Endodermal cell (in vitro differentiated cells): ENCODE measurements at regions not wholly inside any gene's neighbourhood (a gene's known extent, or its start where the extent isn't known, plus 50 kb on each side); places are given as distances from the start of the nearest gene placed in this dataset.

Source experiments
- DNase-seq: peaks from one replicate; pipeline ENCODE4 v3.0.0-alpha.2; 2017
- H3K27ac ChIP-seq: 2 replicates; pipeline ENCODE4 v1.5.1; 2013; ENCODE audit warnings: mild to moderate bottlenecking, low read depth, low read length, moderate library complexity
- H3K27me3 ChIP-seq: 2 replicates; pipeline ENCODE4 v1.6.1; 2013; ENCODE audit warnings: mild to moderate bottlenecking, low read length, moderate library complexity; ENCODE audit not compliant: insufficient read depth, control insufficient read depth, poor library complexity, severe bottlenecking
- H3K36me3 ChIP-seq: 2 replicates; pipeline ENCODE4 v1.7.0; 2013; ENCODE audit warnings: mild to moderate bottlenecking, low read length, moderate library complexity; ENCODE audit not compliant: control insufficient read depth, insufficient read depth
- H3K4me1 ChIP-seq: one replicate; pipeline ENCODE4 v1.7.0; 2013; ENCODE audit warnings: low read length; ENCODE audit not compliant: control insufficient read depth, insufficient read depth
- H3K4me3 ChIP-seq: 2 replicates; pipeline ENCODE4 v1.5.1; 2013; ENCODE audit warnings: mild to moderate bottlenecking, low read length, moderate library complexity
- H3K9ac ChIP-seq: 2 replicates; pipeline ENCODE4 v1.6.1; 2013; ENCODE audit warnings: mild to moderate bottlenecking, low read length, moderate library complexity; ENCODE audit not compliant: poor library complexity, severe bottlenecking; ENCODE audit errors: extremely low read depth
- H3K9me3 ChIP-seq: 2 replicates; pipeline ENCODE4 v1.6.1; 2013; ENCODE audit warnings: mild to moderate bottlenecking, low read length, moderate library complexity; ENCODE audit not compliant: control insufficient read depth
- H3K27ac Mint-ChIP-seq: 2 replicates; pipeline ENCODE4 v1.8.0; 2020; ENCODE audit warnings: mixed read lengths
- H3K27me3 Mint-ChIP-seq: 2 replicates; pipeline ENCODE4 v1.8.0; 2021; ENCODE audit warnings: mild to moderate bottlenecking, mixed read lengths; ENCODE audit not compliant: insufficient read depth
- H3K36me3 Mint-ChIP-seq: 2 replicates; pipeline ENCODE4 v1.8.0; 2020; ENCODE audit warnings: low read depth, mixed read lengths
- H3K4me1 Mint-ChIP-seq: 2 replicates; pipeline ENCODE4 v1.8.0; 2020; ENCODE audit warnings: mixed read lengths
- H3K4me3 Mint-ChIP-seq: 2 replicates; pipeline ENCODE4 v1.8.0; 2020; ENCODE audit warnings: mild to moderate bottlenecking, moderate library complexity, mixed read lengths
- H3K9me3 Mint-ChIP-seq: 2 replicates; pipeline ENCODE4 v1.8.0; 2020; ENCODE audit warnings: mild to moderate bottlenecking, mixed read lengths
- CTCF ChIP-seq: fragments of 200-600 bp; sonication (generic); conservative IDR thresholded peaks from 2 replicates; pipeline ENCODE4 v1.5.0; 2021; ENCODE audit warnings: antibody characterized with exemption, mild to moderate bottlenecking
- WGBS, 2 experiments: methylation state at CpG; one replicate each; pipeline versions ENCODE4 v1.1.5 to v1.1.7; 2013; ENCODE audit warnings: missing lambda C conversion rate in 2 of 2, mixed read lengths in 1 of 2; ENCODE audit not compliant: insufficient coverage in 1 of 2, insufficient read length in 1 of 2; 5-methylcytosine and 5-hydroxymethylcytosine counted together

GRCh38 chr9:75636427-75637045 is 253.9 kb upstream of the PCSK5 start:
- Mint-ChIP-seq H3K9me3 (no peaks in the 10 kb centered on the region), H3K4me1 (no peaks in the 10 kb centered on the region), H3K36me3 (no peaks in the 10 kb centered on the region), H3K27me3 (no peaks in the 10 kb centered on the region), H3K4me3 (no peak overlapping the region), H3K27ac (no peak overlapping the region)
- Histone ChIP-seq H3K4me1 (no peaks in the 10 kb centered on the region), H3K27ac (no peak overlapping the region), H3K27me3 (no peaks in the 10 kb centered on the region), H3K36me3 (no peaks in the 10 kb centered on the region), H3K9ac (no peak overlapping the region), H3K4me3 (no peak overlapping the region), H3K9me3 (no peaks in the 10 kb centered on the region)
- WGBS, 2 experiments = 90 to 93% methylated on average over 3 to 4 of the region's 4 CpGs
- no peak for DNase-seq
- TF ChIP-seq CTCF = no peak

- H3K9me3 ChIP-seq = no peaks in the 10 kb centered on the region
- 50% methylated on average over 1 of the region's 1 CpG; no CpG with 5 or more reads in 1 of the 2 experiments for WGBS, 2 experiments
- Mint-ChIP-seq H3K9me3 (no peaks in the 10 kb centered on the region), H3K4me1 (no peaks in the 10 kb centered on the region), H3K36me3 (no peaks in the 10 kb centered on the region), H3K27ac (no peak overlapping the region), H3K27me3 (no peaks in the 10 kb centered on the region), H3K4me3 (no peak overlapping the region)
- H3K9ac ChIP-seq = no peak overlapping the region
- H3K36me3 ChIP-seq = no peaks in the 10 kb centered on the region
- H3K27me3 ChIP-seq = no peaks in the 10 kb centered on the region
- DNase-seq = no peak
- no peak for TF ChIP-seq CTCF
- no peak overlapping the region for H3K27ac ChIP-seq
- no peaks in the 10 kb centered on the region for H3K4me1 ChIP-seq
- H3K4me3 ChIP-seq = no peak overlapping the region
These were observed 250.4 kb upstream of the PCSK5 start for GRCh38 chr9:75639971-75640610.

GRCh38 chr9:75642522-75642921 is 248.0 kb upstream of the PCSK5 start:
- no peak for TF ChIP-seq CTCF
- Histone ChIP-seq H3K4me3 (no peak overlapping the region), H3K27me3 (no peaks in the 10 kb centered on the region), H3K27ac (no peak overlapping the region), H3K36me3 (no peaks in the 10 kb centered on the region), H3K9me3 (no peaks in the 10 kb centered on the region), H3K4me1 (no peaks in the 10 kb centered on the region), H3K9ac (no peak overlapping the region)
- no peak overlapping the region for H3K4me3 Mint-ChIP-seq
- H3K4me1 Mint-ChIP-seq = no peaks in the 10 kb centered on the region
- no peaks in the 10 kb centered on the region for H3K27me3 Mint-ChIP-seq
- no peak overlapping the region for H3K27ac Mint-ChIP-seq
- H3K9me3 Mint-ChIP-seq = no peaks in the 10 kb centered on the region
- no peaks in the 10 kb centered on the region for H3K36me3 Mint-ChIP-seq
- no peak for DNase-seq
